ENCODE measurements at regions not wholly inside any gene's neighbourhood (a gene's known extent, or its start where the extent isn't known, plus 50 kb on each side); places are given as distances from the start of the nearest gene placed in this dataset.

- DNase-seq (ENCODE audit: low spot score) (no peak), ATAC-seq (ENCODE audit: low FRiP score) (no peak)
- TF ChIP-seq, protein P1, sequence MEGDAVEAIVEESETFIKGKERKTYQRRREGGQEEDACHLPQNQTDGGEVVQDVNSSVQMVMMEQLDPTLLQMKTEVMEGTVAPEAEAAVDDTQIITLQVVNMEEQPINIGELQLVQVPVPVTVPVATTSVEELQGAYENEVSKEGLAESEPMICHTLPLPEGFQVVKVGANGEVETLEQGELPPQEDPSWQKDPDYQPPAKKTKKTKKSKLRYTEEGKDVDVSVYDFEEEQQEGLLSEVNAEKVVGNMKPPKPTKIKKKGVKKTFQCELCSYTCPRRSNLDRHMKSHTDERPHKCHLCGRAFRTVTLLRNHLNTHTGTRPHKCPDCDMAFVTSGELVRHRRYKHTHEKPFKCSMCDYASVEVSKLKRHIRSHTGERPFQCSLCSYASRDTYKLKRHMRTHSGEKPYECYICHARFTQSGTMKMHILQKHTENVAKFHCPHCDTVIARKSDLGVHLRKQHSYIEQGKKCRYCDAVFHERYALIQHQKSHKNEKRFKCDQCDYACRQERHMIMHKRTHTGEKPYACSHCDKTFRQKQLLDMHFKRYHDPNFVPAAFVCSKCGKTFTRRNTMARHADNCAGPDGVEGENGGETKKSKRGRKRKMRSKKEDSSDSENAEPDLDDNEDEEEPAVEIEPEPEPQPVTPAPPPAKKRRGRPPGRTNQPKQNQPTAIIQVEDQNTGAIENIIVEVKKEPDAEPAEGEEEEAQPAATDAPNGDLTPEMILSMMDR (IDR thresholded peaks at IDR 0.05): no peak
These were observed 99.6 kb upstream of the SOX5 start for GRCh38 chr12:24049101-24049500.

GRCh38 chr12:24048446-24048845 lies 99.0 kb upstream of the SOX5 start:
- ATAC-seq (ENCODE audit: low FRiP score): no peak
- no peak for DNase-seq (ENCODE audit: low spot score)
- TF ChIP-seq, protein P1 (IDR thresholded peaks at IDR 0.05): no peak

DNA sequence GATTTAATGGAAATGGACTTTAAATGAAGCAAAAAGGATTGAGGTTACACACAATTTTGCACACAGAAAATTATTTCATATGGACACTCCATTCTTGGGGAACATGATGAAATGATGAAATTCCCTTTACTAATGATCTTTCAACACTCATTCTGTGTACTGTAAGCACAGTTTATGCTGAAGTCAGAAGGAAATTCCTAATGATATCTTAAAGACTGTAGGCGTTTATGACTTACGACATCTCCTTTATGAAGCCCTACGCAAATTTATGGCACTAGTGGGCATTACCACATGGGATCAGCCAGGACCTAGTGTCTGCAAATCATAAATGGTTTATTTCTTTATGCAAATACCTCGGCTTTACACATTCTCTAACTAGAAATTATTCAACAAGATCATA lies 97.9 kb upstream of the SOX5 start:
- TF ChIP-seq, protein P1 (IDR thresholded peaks at IDR 0.05): no peak
- DNase-seq (ENCODE audit: low spot score): no peak
- no peak for ATAC-seq (ENCODE audit: low FRiP score)

DNA sequence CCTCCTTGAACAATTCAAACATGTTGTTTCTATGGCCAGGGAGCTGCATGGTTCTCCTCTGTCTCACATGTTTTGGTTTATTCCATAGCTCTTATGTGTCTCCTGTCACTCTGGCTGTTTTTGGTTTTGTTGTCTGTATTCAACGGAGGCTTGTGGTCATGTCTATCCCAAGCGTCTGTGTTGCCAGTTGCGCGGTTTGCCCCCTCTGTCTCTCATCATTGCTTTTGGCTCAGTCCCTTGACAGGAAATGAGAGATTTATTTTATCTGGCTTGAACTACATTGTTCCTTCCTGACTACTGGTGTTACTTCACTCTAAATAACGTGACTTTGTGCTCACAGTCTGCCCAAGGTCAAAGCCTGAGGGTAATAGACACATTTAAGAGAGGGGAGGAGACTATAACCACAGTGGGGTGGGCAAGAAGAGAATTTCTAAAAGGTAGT lies 96.4 kb upstream of the SOX5 start:
- TF ChIP-seq, protein P1 (IDR thresholded peaks at IDR 0.05): no peak
- ATAC-seq (ENCODE audit: low FRiP score) (no peak), DNase-seq (ENCODE audit: low spot score) (no peak)

GRCh38 chr12:24044941-24045703 lies 95.7 kb upstream of the SOX5 start:
- DNase-seq (ENCODE audit: low spot score) (no peak), ATAC-seq (ENCODE audit: low FRiP score) (no peak)
- TF ChIP-seq, protein P1 (IDR thresholded peaks at IDR 0.05): no peak

GRCh38 chr12:24042651-24043050 lies 93.2 kb upstream of the SOX5 start:
- DNase-seq (ENCODE audit: low spot score) (no peak), ATAC-seq (ENCODE audit: low FRiP score) (no peak)
- TF ChIP-seq, protein P1 (IDR thresholded peaks at IDR 0.05): no peak

GRCh38 chr12:24039113-24039525 lies 89.6 kb upstream of the SOX5 start:
- TF ChIP-seq, protein P1 (IDR thresholded peaks at IDR 0.05): no peak
- no peak for DNase-seq (ENCODE audit: low spot score)
- peak; percentile 28 for ATAC-seq (ENCODE audit: low FRiP score)

All from omental fat pad (tissue), 3 donors.